Myocyte (in vitro differentiated cells): ENCODE measurements at regions not wholly inside any gene's neighbourhood (a gene's known extent, or its start where the extent isn't known, plus 50 kb on each side); places are given as distances from the start of the nearest gene placed in this dataset.
A peak's percentile ranks its signal among the peaks of the same experiment; 100 is the strongest.

ENCODE experiments used
- DNase-seq: peaks from one replicate; pipeline ENCODE4 v3.0.0-alpha.2; 2012; ENCODE audit warnings: low read depth

DNA sequence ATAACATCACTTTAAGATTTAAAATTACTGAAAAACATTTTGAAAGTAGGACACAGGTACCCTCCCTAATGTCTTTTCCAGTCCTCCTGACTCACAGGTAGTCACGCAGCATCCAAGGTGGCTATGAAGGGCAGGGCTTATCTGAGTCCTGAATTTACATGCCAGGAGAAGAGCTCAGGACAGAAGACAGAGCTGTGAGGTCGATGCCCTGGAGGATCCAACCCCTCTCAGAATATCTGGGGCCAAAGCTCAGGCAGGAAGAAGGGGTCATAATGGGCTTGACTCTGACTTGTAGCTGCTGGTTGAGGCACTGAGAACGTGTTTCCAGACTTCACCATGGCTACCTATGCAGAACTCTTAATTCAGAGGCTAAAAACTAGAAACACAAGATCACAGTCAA, 177.5 kb downstream of the AASDH start:
- DNase-seq, result no peak

DNA sequence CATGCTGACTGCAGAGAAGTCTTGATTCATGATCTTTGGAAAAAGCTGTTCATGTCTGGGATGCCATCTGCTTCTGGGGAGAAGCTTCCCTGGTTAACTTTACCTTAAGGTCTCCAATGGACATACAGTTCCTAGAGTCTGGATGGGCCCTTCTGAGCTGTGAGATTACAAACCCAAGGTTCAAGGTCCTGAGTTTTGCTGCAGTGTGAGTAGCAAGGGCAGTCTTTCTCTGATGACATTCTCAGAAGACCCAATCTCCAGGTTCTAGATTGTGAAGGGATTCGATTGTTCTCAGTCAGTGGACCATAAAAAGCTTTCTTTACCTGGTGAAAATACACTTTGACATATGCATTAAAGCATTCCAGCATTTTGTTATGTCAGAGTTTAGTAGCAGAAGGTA, 179.2 kb downstream of the AASDH start:
- DNase-seq, result no peak

DNA sequence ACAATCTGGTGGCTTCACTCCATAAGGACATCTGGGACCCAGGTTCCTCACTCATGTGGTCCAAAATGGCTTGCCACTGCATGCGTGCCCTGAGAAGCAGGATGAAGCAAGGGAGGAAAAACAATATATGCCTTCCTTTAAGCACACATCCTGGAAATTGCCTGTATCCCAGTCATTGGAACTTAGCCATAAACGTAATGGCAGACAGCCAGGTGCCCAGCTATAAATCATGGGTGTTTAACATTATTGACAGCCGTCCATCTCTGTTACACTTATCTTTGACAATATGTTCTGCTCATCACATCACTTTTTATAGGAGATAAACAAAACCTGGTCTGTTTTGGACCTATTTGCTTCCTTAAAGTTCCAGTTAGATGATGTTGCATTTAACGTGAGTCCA, 181.0 kb downstream of the AASDH start:
- no peak for DNase-seq

DNA sequence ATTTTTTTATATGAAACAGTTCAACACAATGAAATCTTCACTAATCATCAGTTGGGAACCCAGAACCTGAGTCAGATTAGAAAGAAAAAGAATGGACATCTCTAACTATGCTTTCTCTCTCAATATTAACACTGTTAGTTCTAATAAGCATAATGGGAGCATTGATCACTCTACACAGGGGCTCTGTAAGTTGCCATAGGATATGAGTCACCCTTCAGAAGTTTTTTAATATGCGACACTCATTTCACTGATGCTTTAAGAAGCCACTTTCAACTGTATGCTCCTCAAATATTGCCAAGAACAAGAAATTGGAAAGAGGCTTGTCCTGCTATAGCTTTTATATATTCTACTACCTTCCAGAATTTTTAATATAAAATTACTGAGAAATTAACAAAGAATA, 187.0 kb downstream of the AASDH start:
- DNase-seq, result no peak

DNA sequence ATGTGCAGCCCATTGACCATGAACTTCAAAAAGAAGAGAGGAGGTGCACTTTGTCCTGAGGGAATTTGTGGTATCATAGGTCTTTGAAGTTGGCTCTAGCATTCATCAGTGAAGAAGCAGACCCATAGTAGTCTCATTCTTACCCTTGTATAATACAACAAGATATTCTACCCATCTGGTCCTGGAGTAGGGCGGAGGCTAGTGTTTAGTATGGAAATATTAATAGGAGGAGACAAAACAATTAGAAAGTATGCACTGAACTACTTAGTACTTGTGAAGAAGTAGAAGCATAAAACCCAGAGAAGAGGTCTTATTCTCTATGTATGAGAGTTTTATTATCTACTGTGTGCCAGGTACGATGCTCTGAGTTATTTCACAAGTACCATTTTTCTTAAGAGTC, 189.0 kb downstream of the AASDH start:
- DNase-seq, result no peak

DNA sequence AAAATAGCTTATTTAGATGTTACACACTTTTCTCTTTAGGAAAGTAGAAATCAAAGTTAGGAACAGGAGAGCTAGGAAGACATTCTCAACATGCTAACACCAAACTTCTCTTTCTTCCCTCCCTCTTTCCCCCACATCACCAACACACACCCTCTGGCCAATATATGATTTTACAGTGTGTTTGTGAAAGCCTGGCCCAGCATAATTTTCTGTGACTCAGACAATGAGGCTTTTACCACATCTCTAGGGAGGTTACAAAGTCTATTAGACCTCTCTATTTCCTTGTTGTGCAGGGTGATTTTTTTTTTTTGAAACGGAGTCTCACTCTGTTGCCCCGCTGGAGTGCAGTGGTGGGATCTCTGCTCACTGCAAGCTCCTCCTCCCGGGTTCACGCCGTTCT, 189.9 kb downstream of the AASDH start:
- no peak for DNase-seq

DNA sequence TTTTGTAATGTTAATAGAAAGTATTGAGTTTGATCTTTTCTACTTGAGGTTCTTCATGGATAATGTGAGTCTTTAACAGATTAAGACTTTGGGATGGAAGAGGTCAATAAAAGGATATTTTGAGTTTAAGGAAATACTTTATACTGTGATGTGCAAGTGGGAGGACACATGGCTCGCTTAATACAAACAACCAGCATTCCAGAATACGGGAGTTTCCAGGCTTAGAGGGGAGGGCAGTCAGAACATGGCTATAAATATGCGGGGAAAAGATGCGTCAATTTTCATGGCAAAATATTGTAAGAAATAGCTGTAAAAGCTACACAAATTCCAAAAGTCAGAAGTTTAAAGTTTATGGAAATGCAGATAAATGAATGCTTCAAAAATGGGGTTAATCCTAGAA, 192.3 kb downstream of the AASDH start:
- DNase-seq, result no peak

DNA sequence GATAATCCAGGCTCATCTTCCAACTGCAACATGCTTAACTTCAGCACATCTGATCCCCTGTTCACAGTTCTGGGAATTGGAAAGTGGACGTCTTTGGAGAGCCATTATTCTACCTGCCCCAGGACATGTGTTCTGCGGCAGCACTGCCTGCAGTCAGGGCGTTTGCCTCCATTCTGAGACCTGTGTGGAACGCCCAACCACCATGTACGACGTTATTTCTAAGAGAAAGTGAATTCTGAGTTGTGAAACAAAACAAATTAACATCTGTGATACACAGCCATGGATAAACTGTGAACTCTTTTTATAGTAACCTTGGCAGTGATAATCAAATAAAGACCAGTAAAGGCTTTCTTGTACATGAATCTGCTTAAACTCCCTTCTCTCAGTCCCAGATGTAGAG, 195.8 kb downstream of the AASDH start:
- DNase-seq, result no peak

DNA sequence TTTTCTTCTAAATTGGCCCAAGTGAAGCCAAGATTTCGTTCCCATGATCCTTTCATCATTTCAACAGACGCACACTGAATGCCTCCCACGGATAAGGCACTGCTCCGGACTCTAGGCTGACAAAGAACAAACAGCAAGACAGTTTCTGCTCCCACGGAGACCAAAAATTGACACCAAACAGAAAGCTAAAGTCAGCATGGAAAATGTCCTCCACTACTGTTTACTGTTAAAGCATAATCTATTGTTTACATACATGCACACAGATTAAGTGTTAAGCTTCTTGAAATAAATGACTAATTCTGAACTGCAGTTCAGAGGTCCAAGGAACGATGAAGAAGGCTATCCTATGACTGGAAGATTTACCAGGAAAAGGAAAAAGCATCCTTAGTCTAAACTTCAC, 199.6 kb downstream of the AASDH start:
- no peak for DNase-seq

DNA sequence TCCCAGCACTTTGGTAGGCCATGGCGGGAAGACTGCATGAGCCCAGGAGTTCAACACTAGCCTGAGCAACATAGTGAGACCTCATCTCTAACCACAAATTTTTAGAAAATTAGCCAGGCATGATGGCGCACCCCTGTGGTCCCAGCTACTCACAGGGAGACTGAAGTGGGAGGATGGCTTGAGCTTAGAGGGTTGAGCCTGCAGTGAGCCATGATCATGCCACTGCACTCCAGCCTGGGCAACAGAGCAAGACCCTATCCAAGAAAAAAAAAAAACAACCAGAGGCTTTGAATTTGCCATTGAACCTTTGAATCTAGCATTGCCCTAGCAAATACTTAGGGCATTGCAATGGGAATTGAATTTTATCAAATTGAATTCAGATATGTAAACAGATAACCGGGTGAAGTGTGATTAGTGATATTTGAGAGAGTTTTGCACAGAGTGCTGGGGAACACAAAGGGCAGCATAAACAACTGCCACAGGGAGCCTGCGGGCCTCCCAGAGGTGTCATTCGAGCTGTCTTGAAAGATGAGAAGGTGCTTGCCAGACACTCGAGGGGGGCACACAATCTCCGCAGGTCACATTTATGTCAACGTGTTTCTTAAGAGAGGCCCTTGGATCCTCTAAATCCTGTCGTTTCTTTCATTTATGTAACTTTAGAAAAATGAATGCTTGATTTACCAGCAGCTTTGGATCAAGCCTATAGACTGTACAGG, 200.3 kb downstream of the AASDH start:
- peak; percentile 2 for DNase-seq

DNA sequence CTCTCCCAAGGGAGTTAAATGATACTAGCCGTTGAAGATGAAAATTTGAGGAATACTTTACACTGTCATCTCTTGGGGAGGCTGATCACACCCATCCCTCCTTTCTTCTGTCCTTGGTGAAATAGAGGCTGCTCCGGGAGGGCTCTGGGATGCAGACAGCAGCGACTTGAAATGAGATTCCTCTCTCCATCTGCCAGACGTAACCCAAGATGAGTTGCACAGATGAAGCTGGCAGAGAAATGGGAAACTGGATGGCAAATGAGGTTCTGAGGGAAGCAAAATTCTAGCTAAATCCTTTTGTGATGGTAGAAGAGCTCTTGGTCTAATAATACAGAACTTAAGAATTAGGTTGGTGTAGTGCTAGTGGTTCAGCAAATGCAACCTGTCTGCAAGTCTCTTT, 201.4 kb downstream of the AASDH start:
- no peak for DNase-seq

DNA sequence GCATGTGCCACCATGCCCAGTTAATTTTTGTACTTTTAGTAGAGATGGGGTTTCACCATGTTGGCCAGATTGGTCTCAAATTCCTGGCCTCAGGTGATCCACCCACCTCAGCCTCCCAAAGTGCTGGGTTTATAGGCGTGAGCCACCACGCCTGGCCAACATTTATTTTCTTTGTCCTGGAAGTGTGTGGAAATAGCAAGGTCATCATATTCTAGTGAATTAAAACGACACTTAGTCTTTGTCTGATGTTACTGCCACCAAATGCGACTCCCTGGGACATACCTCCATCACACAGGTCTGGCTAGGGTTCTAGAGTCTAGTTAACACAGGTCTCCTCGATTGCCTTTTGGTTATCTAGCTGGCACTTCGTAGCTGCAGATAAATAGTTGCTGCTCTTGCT, 203.1 kb downstream of the AASDH start:
- DNase-seq, result no peak

DNA sequence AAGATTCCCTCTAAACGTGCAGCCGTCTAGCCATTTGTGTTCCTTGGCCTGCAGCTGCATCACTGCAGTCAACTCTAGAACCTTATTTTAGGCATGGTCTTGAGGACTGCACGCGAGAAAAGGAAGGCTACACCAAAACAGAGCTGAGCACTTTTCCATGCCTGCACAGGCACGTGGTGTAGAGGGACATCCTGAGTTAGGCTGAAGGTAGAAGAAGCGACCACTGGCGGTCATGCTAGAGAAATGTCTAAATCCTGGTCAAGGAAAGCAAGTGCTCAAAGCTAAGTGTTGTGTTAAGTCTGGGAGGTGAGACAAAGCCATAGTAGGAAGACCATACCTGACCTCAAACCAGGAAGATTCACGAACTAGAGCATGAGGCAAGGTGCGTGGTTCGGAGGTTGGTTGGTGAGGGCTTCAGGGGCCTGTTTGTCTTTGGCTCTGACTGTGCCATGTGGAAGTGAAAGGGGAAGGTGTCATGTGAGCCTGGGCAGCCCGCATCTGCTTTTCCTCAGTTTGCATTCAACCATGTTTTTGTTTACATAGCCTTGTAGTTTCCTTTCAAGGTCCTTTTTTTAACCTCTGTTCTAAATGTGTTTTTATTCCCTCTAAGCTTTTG, 203.8 kb downstream of the AASDH start:
- no peak for DNase-seq

DNA sequence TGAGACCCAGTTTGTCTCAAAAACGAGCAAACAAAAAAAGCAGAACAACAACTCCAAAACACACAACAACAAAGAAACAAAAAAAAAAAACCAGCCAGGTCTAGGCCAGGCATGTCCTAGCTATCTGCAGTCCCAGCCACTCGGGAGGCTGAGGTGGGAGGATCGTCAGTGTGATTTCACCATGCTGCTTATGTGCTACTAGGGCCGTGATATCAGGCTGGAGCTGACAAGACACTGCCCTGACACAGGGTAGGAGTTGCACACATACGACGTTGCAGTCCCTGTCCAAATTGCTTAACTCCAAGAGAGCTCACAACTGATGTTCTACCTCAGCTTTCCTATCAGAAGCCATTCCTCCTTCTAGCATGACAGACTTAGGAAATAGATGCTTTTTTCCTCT, 204.9 kb downstream of the AASDH start:
- no peak for DNase-seq

DNA sequence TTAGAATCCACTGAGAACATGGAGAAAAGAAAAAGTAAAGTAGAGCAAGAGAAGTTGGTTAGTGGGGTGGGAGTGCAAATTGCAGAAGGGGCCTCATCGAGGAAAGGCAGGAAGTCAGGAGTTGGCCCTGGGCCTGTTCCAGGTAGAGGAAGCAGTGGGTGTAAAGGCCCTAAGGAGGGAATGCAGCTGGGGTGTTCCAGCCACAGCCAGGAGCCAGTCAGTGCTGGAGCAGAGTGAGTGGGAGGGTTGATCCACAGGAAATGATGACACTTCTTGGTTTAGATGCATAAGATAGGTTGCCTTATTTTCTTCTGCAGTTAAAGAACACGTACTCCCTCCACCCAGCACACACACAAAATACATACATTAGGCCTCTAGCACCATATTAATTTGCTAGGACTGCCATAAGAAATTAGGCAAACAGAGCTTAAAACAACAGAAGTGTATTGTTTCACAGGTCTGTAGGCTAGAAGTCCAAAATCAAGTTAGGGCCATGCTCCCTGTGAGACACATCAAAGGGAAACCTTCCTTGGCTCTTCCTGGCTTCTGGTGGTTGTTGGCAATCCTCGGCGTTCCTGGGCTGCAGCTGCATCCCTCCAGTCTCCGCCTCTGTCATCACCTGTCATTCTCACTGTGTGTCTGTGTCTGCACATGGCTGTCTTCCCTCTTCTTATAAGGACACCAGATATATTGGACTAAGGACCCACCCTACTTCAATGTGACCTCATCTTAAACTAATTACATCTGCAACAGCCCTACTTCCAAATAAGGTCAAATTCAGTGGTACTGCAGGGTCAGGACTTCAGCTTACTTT, 205.9 kb downstream of the AASDH start:
- no peak for DNase-seq

DNA sequence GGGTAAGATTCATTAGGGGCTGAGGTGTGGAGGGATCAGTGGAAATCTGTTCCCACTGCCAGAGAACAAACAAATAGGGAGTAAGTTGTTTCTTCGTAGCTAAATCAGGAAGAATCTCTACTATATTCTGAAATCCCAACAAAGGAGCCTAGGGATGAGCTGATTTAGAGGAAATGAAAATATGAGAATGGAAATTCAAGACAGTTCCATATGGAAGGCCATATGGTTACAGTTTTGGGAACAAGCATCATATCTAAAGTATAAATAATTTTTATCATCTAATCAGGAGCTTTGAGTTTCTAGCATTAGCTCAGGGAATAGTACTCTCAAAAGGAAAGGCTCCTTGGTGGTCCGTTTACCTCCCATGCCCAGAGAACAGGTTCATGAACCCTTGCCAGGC, 218.2 kb downstream of the AASDH start:
- DNase-seq, result no peak

DNA sequence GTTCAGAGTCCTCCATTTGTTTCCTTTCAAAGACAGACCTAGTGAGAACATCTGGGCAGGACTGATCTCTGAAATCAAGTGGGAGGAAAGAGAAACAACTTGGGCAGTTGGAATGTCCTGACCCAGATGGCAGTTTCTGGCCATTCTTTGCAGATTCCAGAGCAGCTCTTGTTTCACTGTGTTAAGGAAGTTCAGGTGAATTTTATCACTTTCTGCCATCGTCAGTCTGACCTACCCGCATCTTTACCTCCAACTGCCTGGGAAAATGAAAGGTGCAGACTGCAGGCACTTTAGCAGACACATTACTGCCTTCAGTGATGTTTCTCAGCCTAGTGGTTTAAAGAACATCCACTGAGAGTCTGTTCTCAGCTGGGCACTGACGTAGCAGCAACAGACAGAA, 216.2 kb downstream of the CEP135 start:
- no peak for DNase-seq

DNA sequence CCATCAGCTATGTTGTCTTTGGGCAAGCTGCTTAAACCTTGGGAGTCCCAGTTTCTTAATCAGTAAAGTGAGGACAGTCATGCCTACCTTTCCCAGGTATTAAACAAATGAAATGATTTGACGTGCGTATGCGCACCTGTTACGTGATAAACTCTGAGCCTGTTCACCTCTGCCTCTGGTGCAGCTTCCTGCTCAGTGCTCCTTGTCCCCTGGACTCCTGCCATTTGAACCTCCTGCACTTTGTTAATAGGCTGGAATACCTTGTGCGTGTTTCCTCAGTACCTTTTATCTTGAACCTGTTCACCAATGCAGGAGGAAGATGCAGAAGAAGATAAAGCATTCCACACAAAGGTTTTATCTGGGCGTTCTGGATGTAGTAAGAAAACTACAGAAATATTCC, 211.9 kb downstream of the CEP135 start:
- DNase-seq, result no peak

DNA sequence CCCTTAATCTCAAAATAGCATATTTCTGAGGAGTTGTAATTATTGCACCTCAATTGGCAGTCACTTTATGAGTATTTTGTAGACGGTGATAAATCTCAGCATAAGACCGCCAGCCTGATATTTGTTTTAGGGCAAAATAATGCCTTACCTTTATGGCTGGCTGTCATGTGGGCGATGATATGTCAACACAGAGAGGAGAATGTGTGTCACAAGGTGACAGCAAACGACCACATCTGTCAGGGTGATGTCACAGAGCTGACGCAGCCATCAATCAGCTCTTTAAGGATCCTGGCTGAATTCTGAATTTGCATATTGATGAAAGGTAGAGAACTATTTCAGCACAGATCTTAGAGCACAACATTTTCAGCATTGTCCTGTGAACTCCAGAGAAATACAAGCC, 209.7 kb downstream of the CEP135 start:
- no peak for DNase-seq

DNA sequence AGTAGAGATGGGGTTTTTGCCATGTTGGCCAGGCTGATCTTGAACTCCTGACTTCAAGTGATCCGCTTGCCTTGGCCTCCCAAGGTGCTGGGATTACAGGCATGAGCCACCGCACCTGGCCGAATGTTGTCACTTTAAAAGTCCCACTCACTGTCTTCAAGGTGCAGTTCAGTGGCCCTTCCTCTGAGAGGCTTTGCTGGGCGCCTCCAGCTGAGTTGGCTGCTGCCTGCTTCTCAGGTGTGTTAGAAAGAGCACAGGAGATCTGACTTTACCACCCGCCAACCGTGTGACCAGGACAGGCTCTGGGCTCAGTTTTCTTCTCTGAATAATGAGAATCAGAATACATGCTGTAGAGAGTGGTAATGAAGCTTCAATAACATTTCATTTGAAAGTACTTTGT, 207.4 kb downstream of the CEP135 start:
- DNase-seq, result no peak

DNA sequence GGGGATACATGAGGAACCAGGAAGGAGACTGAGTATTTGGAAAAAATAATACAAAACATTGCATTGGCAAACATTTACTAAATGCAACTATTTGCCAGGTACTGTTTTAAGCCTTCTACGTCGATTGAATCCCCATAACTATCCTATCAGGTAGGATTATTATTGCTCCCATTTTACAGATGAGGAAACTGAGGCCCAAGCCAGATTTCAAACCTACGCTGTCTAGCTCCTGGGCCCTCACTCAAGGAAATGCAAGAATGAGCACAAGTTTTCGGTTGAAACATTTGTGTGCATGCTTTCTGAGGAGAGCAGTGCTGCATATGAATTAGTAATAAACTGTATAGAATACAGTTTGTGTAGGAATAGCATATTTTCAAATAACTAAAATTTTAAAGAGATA, 206.7 kb downstream of the CEP135 start:
- no peak for DNase-seq

DNA sequence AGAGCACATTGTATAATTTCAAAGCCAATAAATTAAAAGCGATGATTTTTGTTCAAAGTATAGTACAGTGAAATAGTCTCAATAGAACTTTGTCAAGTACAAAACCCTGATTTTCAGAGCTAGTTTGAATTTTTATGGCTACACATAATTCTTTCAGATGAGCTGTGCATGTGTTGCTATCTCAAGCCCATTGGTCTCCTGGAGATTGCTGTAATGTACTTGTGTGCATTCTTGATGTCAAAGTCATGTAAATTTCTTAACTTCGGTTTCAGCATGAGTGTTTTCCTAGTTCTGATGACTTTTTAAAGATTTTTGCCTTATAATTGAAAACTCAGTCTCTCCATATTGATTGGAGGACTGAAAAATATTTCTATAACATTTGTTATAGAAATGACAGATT, 200.8 kb downstream of the CEP135 start:
- DNase-seq, result no peak

DNA sequence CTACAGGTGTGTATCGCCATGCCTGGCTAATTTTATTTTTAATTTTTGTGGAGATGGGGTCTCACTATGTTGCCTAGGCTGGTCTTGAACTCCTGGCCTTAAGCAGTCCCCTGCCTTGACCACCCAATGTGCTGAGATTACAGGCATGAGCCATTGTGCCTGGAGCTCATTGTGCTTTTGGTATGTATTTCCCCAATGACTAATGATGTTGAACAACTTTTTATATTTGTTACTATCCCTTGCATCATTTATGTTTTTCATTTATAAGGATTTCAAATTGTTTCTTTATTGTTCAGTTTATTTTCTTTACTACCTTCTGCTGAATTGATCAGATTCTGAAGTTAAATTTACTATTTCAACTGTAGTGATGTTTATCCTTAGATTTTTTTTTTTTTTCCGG, 199.7 kb downstream of the CEP135 start:
- DNase-seq, result no peak
